Osteoblast (primary cell): ENCODE measurements at regions not wholly inside any gene's neighbourhood (a gene's known extent, or its start where the extent isn't known, plus 50 kb on each side); places are given as distances from the start of the nearest gene placed in this dataset.

Experiments
- DNase-seq: peaks from one replicate; pipeline ENCODE4 v3.0.0; 2011; ENCODE audit warnings: low spot score, mixed read lengths; ENCODE audit not compliant: insufficient read length; ENCODE audit errors: missing footprints
- H2AFZ ChIP-seq: 2 replicates; pipeline ENCODE4 v1.6.0; 2011; ENCODE audit warnings: mild to moderate bottlenecking, low read length
- H3K27ac ChIP-seq: 2 replicates; pipeline ENCODE4 v1.5.1; 2011; ENCODE audit warnings: mild to moderate bottlenecking, low read depth, low read length, moderate library complexity
- H3K27me3 ChIP-seq: 2 replicates; pipeline ENCODE4 v1.6.0; 2012; ENCODE audit warnings: mild to moderate bottlenecking, control low read depth, inconsistent platforms, low read length, moderate library complexity; ENCODE audit not compliant: insufficient read depth
- H3K36me3 ChIP-seq: 2 replicates; pipeline ENCODE4 v1.5.1; 2011; ENCODE audit warnings: mild to moderate bottlenecking, low read length, control low read depth, moderate library complexity; ENCODE audit not compliant: insufficient read depth
- H3K4me1 ChIP-seq: 2 replicates; pipeline ENCODE4 v1.5.1; 2011; ENCODE audit warnings: mild to moderate bottlenecking, low read length, control low read depth, moderate library complexity; ENCODE audit not compliant: insufficient read depth
- H3K4me2 ChIP-seq: 2 replicates; pipeline ENCODE4 v1.6.0; 2011; ENCODE audit warnings: mild to moderate bottlenecking, low read length; ENCODE audit not compliant: insufficient read depth
- H3K4me3 ChIP-seq: fragments of 200-600 bp; sonication (generic); 3 replicates; pipeline ENCODE4 v1.5.1; 2012; ENCODE audit warnings: mild to moderate bottlenecking, low read length, inconsistent platforms; ENCODE audit not compliant: insufficient read depth
- H3K79me2 ChIP-seq: 2 replicates; pipeline ENCODE4 v1.6.0; 2012; ENCODE audit warnings: mild to moderate bottlenecking, low read length, control low read depth, inconsistent platforms; ENCODE audit not compliant: insufficient read depth
- H3K9me3 ChIP-seq: 2 replicates; pipeline ENCODE4 v1.5.1; 2011; ENCODE audit warnings: low read depth, low read length, control low read depth
- H4K20me1 ChIP-seq: 2 replicates; pipeline ENCODE4 v1.6.0; 2012; ENCODE audit warnings: mild to moderate bottlenecking, low read length, control low read depth; ENCODE audit not compliant: insufficient read depth
- CTCF ChIP-seq: IDR thresholded peaks from 2 replicates; pipeline ENCODE4 v1.5.1; 2011; ENCODE audit warnings: mild to moderate bottlenecking, low read depth, low read length, moderate library complexity; ENCODE audit errors: extremely low read depth

DNA sequence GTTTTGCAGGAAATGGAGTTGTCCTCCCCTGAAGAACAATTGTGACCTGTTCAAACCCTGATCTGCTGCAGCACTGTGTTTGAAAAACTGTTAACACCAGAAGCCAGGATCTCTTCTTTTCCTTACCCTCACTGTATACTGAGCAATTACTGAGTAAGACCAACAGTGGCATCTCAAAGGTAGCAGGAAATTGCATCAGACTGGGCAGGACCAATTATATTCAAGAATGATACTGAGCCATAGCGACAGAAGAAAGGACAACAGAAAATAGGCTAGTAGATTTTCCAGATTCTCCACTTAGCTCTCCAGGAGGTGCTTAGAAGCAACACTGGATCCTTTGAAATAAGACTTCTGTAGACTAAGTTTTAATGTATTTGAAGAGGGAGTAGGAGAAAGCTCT, 57.4 kb upstream of the INHBA start:
- H3K4me1 ChIP-seq = no peaks in the 10 kb centered on the region
- H4K20me1 ChIP-seq = no peaks in the 10 kb centered on the region
- no peaks in the 10 kb centered on the region for H3K36me3 ChIP-seq
- DNase-seq = no peak
- H2AFZ ChIP-seq = peak overlapping the region; percentile 19
- H3K9me3 ChIP-seq = no peaks in the 10 kb centered on the region
- no peak overlapping the region for H3K27ac ChIP-seq
- H3K4me2 ChIP-seq = no peak overlapping the region
- H3K4me3 ChIP-seq = no peak overlapping the region
- no peaks in the 10 kb centered on the region for H3K27me3 ChIP-seq
- TF ChIP-seq CTCF = no peak
- no peaks in the 10 kb centered on the region for H3K79me2 ChIP-seq

- no peak for TF ChIP-seq CTCF
- DNase-seq = no peak
These were observed 55.4 kb upstream of the INHBA start for GRCh38 chr7:41758321-41758720.

GRCh38 chr7:41756650-41757182, 53.8 kb upstream of the INHBA start:
- H3K4me2 ChIP-seq = no peak overlapping the region
- H3K4me1 ChIP-seq = no peaks in the 10 kb centered on the region
- H3K79me2 ChIP-seq = no peaks in the 10 kb centered on the region
- H2AFZ ChIP-seq = no peak overlapping the region
- TF ChIP-seq CTCF = no peak
- DNase-seq = no peak
- H3K9me3 ChIP-seq = no peaks in the 10 kb centered on the region
- H3K4me3 ChIP-seq = no peak overlapping the region
- no peaks in the 10 kb centered on the region for H3K36me3 ChIP-seq
- H3K27me3 ChIP-seq = no peaks in the 10 kb centered on the region
- H4K20me1 ChIP-seq = no peaks in the 10 kb centered on the region
- no peak overlapping the region for H3K27ac ChIP-seq

More at GRCh38 chr7:41758321-41758720, 55.4 kb upstream of the INHBA start:
- Histone ChIP-seq H3K9me3 (no peaks in the 10 kb centered on the region), H3K4me1 (no peaks in the 10 kb centered on the region), H4K20me1 (no peaks in the 10 kb centered on the region), H3K4me3 (no peak overlapping the region), H2AFZ (no peak overlapping the region), H3K4me2 (no peak overlapping the region), H3K36me3 (no peaks in the 10 kb centered on the region), H3K27me3 (no peaks in the 10 kb centered on the region), H3K79me2 (no peaks in the 10 kb centered on the region), H3K27ac (no peak overlapping the region)

- DNase-seq = no peak
- Histone ChIP-seq H3K9me3 (no peaks in the 10 kb centered on the region), H3K79me2 (no peaks in the 10 kb centered on the region), H3K4me2 (no peak overlapping the region), H4K20me1 (no peaks in the 10 kb centered on the region), H3K36me3 (no peaks in the 10 kb centered on the region), H2AFZ (no peak overlapping the region), H3K27ac (no peak overlapping the region), H3K4me3 (no peak overlapping the region), H3K27me3 (no peaks in the 10 kb centered on the region), H3K4me1 (no peaks in the 10 kb centered on the region)
- no peak for TF ChIP-seq CTCF
These were observed 52.2 kb upstream of the INHBA start for GRCh38 chr7:41755096-41755495.
